KMS-11 (cell line): ENCODE measurements at regions not wholly inside any gene's neighbourhood (a gene's known extent, or its start where the extent isn't known, plus 50 kb on each side); places are given as distances from the start of the nearest gene placed in this dataset.

Experiments used
- H2AFZ ChIP-seq: fragments of 200-600 bp; sonication (generic); 2 replicates; pipeline ENCODE4 v1.6.1; 2016; ENCODE audit warnings: antibody characterized with exemption, mixed run types, low read depth
- H3K27ac ChIP-seq: fragments of 200-600 bp; sonication (generic); 2 replicates; pipeline ENCODE4 v1.6.1; 2016; ENCODE audit warnings: mild to moderate bottlenecking, mixed run types
- H3K27me3 ChIP-seq: fragments of 200-600 bp; sonication (generic); 2 replicates; pipeline ENCODE4 v1.6.1; 2017; ENCODE audit warnings: mild to moderate bottlenecking, low read depth, mixed run types, moderate library complexity; ENCODE audit not compliant: insufficient read depth
- H3K36me3 ChIP-seq: fragments of 200-600 bp; sonication (generic); 2 replicates; pipeline ENCODE4 v1.6.1; 2017; ENCODE audit warnings: mild to moderate bottlenecking, mixed run types; ENCODE audit not compliant: insufficient read depth
- H3K4me1 ChIP-seq: fragments of 200-600 bp; sonication (generic); 2 replicates; pipeline ENCODE4 v1.6.1; 2016; ENCODE audit warnings: mild to moderate bottlenecking, low read depth, mixed run types; ENCODE audit not compliant: poor library complexity, severe bottlenecking
- H3K4me2 ChIP-seq: fragments of 200-600 bp; sonication (generic); 2 replicates; pipeline ENCODE4 v1.7.0; 2016; ENCODE audit warnings: mild to moderate bottlenecking, mixed run types
- H3K4me3 ChIP-seq: fragments of 200-600 bp; sonication (generic); IDR thresholded peaks from 2 replicates; pipeline ENCODE4 v1.6.1; 2017; ENCODE audit warnings: low read depth, low read length, mixed read lengths; ENCODE audit not compliant: insufficient read depth
- H3K79me2 ChIP-seq: fragments of 200-600 bp; sonication (generic); 2 replicates; pipeline ENCODE4 v1.6.1; 2016; ENCODE audit warnings: low read depth, mixed run types; ENCODE audit not compliant: insufficient read depth
- H3K9ac ChIP-seq: fragments of 200-600 bp; sonication (generic); 2 replicates; pipeline ENCODE4 v1.6.1; 2016; ENCODE audit warnings: mild to moderate bottlenecking, mixed run types
- H4K20me1 ChIP-seq: fragments of 200-600 bp; sonication (generic); 2 replicates; pipeline ENCODE4 v1.6.1; 2016; ENCODE audit warnings: mild to moderate bottlenecking, mixed run types; ENCODE audit not compliant: insufficient read depth
- CTCF ChIP-seq: fragments of 200-600 bp; sonication (generic); conservative IDR thresholded peaks from 2 replicates; pipeline ENCODE4 v1.6.1; 2017; ENCODE audit warnings: low read depth, mild to moderate bottlenecking, antibody characterized with exemption, low read length, moderate library complexity, mixed read lengths

GRCh38 chr5:108615216-108615615 is 132.5 kb upstream of the FER start:
- no peak for TF ChIP-seq CTCF
- H2AFZ ChIP-seq: no peak overlapping the region

GRCh38 chr5:108607421-108607820 is 140.3 kb upstream of the FER start:
- H2AFZ ChIP-seq: no peak overlapping the region
- no peak for TF ChIP-seq CTCF
- H3K9ac ChIP-seq: no peak overlapping the region
- no peaks in the 10 kb centered on the region for H3K79me2 ChIP-seq
- no peak overlapping the region for H3K27ac ChIP-seq
- no peaks in the 10 kb centered on the region for H3K27me3 ChIP-seq
- H3K4me3 ChIP-seq: no peak overlapping the region
- H3K4me1 ChIP-seq: no peaks in the 10 kb centered on the region
- no peak overlapping the region for H3K4me2 ChIP-seq
- no peaks in the 10 kb centered on the region for H4K20me1 ChIP-seq
- no peaks in the 10 kb centered on the region for H3K36me3 ChIP-seq

More at GRCh38 chr5:108615216-108615615, 132.5 kb upstream of the FER start:
- no peaks in the 10 kb centered on the region for H3K4me1 ChIP-seq
- no peaks in the 10 kb centered on the region for H3K79me2 ChIP-seq
- H3K9ac ChIP-seq: no peak overlapping the region
- H3K36me3 ChIP-seq: no peaks in the 10 kb centered on the region
- H3K27me3 ChIP-seq: no peaks in the 10 kb centered on the region
- H3K4me3 ChIP-seq: no peak overlapping the region
- no peak overlapping the region for H3K27ac ChIP-seq
- no peak overlapping the region for H3K4me2 ChIP-seq
- H4K20me1 ChIP-seq: no peaks in the 10 kb centered on the region

DNA sequence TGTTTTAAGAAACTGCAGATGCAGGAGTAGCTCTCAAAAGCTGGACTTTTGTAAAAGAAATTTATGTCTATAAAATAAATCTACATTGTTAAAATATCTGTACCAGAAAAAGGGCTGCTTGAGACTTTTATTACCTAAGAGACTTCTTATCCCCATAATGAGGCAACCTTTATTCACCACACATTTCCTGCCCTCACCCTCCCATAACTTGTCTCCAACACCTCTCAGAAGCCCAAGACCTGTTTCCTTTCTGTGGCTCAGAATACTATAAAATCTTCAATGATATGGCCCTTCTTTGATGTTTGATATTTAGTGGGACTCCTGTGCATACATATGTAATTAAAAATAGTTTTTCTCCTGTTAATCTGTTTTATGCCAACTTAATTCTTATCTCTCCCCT is 141.5 kb upstream of the FER start:
- Histone ChIP-seq H3K4me2 (no peak overlapping the region), H3K27me3 (no peaks in the 10 kb centered on the region), H3K4me3 (no peak overlapping the region), H3K4me1 (no peaks in the 10 kb centered on the region), H2AFZ (no peak overlapping the region), H3K27ac (no peak overlapping the region), H3K79me2 (no peaks in the 10 kb centered on the region), H3K9ac (no peak overlapping the region), H4K20me1 (no peaks in the 10 kb centered on the region), H3K36me3 (no peaks in the 10 kb centered on the region)
- no peak for TF ChIP-seq CTCF

- Histone ChIP-seq H3K4me2 (no peak overlapping the region), H3K36me3 (no peaks in the 10 kb centered on the region), H3K27ac (no peak overlapping the region), H3K4me3 (no peak overlapping the region), H3K79me2 (no peaks in the 10 kb centered on the region), H3K27me3 (no peaks in the 10 kb centered on the region), H3K4me1 (no peaks in the 10 kb centered on the region), H2AFZ (no peak overlapping the region), H4K20me1 (no peaks in the 10 kb centered on the region), H3K9ac (no peak overlapping the region)
- no peak for TF ChIP-seq CTCF
These were observed 144.9 kb upstream of the FER start for GRCh38 chr5:108602830-108603229.
